ENCODE measurements at regions not wholly inside any gene's neighbourhood (a gene's known extent, or its start where the extent isn't known, plus 50 kb on each side); places are given as distances from the start of the nearest gene placed in this dataset.

DNA sequence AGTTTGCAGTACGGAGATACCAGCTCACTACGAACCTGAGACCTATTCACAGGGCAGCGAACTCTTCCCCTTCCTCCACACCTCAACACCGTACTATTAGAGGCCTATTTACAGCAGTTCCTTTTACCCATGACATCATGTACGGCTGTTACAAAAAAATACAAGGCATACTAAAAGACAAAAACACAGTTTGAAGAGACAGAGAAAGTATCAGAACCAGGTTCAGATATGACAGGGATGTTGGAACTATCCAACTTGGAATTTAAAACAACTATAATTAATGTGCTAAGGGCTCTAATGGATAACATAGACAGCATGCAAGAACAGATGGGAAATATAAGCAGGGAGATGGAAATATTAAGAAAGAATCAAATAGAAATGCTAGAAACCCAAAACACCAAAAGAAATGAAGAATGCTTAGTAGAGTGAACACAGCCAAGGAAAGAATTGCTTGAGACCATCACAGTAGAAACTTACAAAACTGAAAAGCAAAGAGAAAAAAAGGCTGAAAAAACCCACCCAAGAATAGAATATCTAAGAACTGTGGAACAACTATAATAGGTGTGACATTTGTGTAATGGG is 99.2 kb upstream of the ZNF521 start:
- no peak for TF ChIP-seq ZBTB7A (IDR thresholded peaks at IDR 0.05; ENCODE audit: low read depth)
- no peak for TF ChIP-seq CEBPB (IDR thresholded peaks at IDR 0.05)
- TF ChIP-seq EGR1 (IDR thresholded peaks at IDR 0.05): no peak
- TF ChIP-seq, protein P1, sequence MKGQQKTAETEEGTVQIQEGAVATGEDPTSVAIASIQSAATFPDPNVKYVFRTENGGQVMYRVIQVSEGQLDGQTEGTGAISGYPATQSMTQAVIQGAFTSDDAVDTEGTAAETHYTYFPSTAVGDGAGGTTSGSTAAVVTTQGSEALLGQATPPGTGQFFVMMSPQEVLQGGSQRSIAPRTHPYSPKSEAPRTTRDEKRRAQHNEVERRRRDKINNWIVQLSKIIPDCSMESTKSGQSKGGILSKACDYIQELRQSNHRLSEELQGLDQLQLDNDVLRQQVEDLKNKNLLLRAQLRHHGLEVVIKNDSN (IDR thresholded peaks at IDR 0.05): no peak
- no peak for TF ChIP-seq FOXM1 (IDR thresholded peaks at IDR 0.05; ENCODE audit: borderline replicate concordance, low read depth)
- TF ChIP-seq, protein P2, sequence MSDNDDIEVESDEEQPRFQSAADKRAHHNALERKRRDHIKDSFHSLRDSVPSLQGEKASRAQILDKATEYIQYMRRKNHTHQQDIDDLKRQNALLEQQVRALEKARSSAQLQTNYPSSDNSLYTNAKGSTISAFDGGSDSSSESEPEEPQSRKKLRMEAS (IDR thresholded peaks at IDR 0.05): no peak
- no peak for TF ChIP-seq NFIC (IDR thresholded peaks at IDR 0.05)
- TF ChIP-seq EP300 (IDR thresholded peaks at IDR 0.05; ENCODE audit: borderline replicate concordance): no peak
- TF ChIP-seq, protein P3, sequence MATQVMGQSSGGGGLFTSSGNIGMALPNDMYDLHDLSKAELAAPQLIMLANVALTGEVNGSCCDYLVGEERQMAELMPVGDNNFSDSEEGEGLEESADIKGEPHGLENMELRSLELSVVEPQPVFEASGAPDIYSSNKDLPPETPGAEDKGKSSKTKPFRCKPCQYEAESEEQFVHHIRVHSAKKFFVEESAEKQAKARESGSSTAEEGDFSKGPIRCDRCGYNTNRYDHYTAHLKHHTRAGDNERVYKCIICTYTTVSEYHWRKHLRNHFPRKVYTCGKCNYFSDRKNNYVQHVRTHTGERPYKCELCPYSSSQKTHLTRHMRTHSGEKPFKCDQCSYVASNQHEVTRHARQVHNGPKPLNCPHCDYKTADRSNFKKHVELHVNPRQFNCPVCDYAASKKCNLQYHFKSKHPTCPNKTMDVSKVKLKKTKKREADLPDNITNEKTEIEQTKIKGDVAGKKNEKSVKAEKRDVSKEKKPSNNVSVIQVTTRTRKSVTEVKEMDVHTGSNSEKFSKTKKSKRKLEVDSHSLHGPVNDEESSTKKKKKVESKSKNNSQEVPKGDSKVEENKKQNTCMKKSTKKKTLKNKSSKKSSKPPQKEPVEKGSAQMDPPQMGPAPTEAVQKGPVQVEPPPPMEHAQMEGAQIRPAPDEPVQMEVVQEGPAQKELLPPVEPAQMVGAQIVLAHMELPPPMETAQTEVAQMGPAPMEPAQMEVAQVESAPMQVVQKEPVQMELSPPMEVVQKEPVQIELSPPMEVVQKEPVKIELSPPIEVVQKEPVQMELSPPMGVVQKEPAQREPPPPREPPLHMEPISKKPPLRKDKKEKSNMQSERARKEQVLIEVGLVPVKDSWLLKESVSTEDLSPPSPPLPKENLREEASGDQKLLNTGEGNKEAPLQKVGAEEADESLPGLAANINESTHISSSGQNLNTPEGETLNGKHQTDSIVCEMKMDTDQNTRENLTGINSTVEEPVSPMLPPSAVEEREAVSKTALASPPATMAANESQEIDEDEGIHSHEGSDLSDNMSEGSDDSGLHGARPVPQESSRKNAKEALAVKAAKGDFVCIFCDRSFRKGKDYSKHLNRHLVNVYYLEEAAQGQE (IDR thresholded peaks at IDR 0.05; ENCODE audit: low read depth): no peak
- TF ChIP-seq CREB1 (IDR thresholded peaks at IDR 0.05; ENCODE audit: low read depth): no peak
- TF ChIP-seq RAD21 (IDR thresholded peaks at IDR 0.05; ENCODE audit: low read depth): no peak
- TF ChIP-seq TEAD4 (IDR thresholded peaks at IDR 0.05): no peak
- TF ChIP-seq TAF1 (IDR thresholded peaks at IDR 0.05; ENCODE audit: low read depth): no peak
- no peak for TF ChIP-seq TCF12 (IDR thresholded peaks at IDR 0.05; ENCODE audit: low read depth)
- TF ChIP-seq YY1 (IDR thresholded peaks at IDR 0.05; ENCODE audit: low read depth): no peak

DNA sequence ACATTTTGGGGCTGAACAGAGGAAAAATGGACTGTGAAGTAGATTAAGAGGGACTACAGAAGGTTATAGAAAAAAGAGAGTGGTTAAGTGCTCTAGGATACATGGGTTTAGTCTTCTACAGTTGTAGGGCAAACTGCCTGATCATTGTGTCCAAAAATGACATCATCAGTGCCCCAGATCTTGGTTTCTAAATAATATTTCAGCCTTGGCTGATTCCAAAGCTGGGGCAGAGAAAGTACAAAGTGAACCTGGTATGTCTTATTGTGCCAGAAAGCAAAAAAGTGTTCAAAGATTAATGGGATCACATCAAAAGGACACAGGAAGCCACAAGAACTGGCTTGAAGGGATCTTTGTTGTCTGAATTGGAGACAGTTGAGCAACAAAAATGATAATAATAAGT is 97.1 kb upstream of the ZNF521 start:
- TF ChIP-seq, protein P2 (IDR thresholded peaks at IDR 0.05): no peak
- no peak for TF ChIP-seq EGR1 (IDR thresholded peaks at IDR 0.05)
- no peak for TF ChIP-seq TAF1 (IDR thresholded peaks at IDR 0.05; ENCODE audit: low read depth)
- TF ChIP-seq NFIC (IDR thresholded peaks at IDR 0.05): no peak

DNA sequence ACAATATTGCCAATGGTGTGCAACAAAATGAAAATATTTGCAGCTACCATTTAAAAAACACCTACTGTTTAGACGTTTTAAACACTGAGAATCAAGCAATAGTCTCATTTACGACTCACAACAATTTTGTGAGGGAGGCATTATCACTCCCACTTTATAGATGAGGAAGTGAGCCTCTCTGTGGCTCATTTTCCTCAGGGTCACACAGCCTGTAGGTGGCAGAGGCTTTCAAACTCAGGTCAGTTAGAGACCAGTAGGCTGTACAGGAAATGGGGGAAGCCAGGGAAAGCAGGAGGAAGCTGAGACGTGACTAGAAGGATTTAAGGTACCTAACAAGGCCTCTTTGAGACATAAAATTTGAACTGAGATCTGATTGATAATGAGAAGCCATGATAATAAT is 95.0 kb upstream of the ZNF521 start:
- no peak for TF ChIP-seq CREB1 (IDR thresholded peaks at IDR 0.05; ENCODE audit: low read depth)
- TF ChIP-seq, protein P3 (IDR thresholded peaks at IDR 0.05; ENCODE audit: low read depth): no peak
- TF ChIP-seq TCF12 (IDR thresholded peaks at IDR 0.05; ENCODE audit: low read depth): no peak
- no peak for TF ChIP-seq NFIC (IDR thresholded peaks at IDR 0.05)

DNA sequence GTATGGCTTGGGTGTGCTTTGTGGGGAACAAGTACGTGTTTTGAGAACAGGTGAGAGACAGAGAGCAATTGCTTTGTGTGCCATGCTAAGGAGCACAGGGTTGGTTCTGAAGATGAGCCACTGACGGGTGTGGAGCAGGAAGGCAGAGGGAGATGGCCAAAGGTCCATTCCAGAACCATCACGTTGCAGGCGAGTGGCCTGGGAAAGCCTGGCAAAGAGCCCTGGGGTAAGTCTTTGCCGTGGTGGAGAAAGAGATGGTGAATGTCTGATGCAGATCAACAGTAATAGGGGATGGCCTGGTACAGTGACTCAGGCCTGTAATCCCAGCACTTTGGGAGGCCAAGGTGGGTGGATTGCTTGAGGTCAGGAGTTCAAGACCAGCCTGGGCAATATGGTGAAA is 93.5 kb upstream of the ZNF521 start:
- TF ChIP-seq NFIC (IDR thresholded peaks at IDR 0.05) (no peak), EGR1 (IDR thresholded peaks at IDR 0.05) (no peak), EP300 (IDR thresholded peaks at IDR 0.05; ENCODE audit: borderline replicate concordance) (no peak)
- TF ChIP-seq, protein P2 (IDR thresholded peaks at IDR 0.05): no peak

DNA sequence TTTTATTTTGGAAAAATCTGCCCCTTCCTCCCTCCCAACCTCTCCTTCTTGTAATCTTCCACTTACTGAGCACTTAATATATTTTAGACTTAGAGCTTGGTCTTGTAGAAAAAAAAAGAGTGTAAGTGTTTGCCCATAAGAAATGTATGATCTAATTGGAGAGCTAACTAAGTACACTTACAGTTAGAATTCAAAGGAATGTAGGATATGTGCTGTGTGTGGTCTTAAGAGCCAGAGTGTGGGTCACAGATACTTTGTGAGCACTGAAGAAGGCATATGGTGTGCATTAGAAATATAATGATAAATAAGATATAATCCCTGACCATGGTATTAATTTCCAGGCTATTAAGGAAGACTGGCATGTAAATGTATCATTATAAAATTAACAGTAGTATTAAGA is 91.8 kb upstream of the ZNF521 start:
- TF ChIP-seq, protein P2 (IDR thresholded peaks at IDR 0.05): no peak
- no peak for TF ChIP-seq TAF1 (IDR thresholded peaks at IDR 0.05; ENCODE audit: low read depth)
- TF ChIP-seq CEBPB (IDR thresholded peaks at IDR 0.05): no peak
- TF ChIP-seq FOXM1 (IDR thresholded peaks at IDR 0.05; ENCODE audit: borderline replicate concordance, low read depth): no peak
- no peak for TF ChIP-seq CREB1 (IDR thresholded peaks at IDR 0.05; ENCODE audit: low read depth)
- no peak for TF ChIP-seq EP300 (IDR thresholded peaks at IDR 0.05; ENCODE audit: borderline replicate concordance)
- no peak for TF ChIP-seq YY1 (IDR thresholded peaks at IDR 0.05; ENCODE audit: low read depth)
- TF ChIP-seq, protein P3 (IDR thresholded peaks at IDR 0.05; ENCODE audit: low read depth): no peak
- no peak for TF ChIP-seq ZBTB7A (IDR thresholded peaks at IDR 0.05; ENCODE audit: low read depth)
- TF ChIP-seq TEAD4 (IDR thresholded peaks at IDR 0.05): no peak

Data from Ishikawa (cell line).